GM23338 (cell line): ENCODE measurements at regions not wholly inside any gene's neighbourhood (a gene's known extent, or its start where the extent isn't known, plus 50 kb on each side); places are given as distances from the start of the nearest gene placed in this dataset.

ENCODE experiments used
- ATAC-seq: fragments of 200-7000 bp; cut with Tn5 transposase; 3 replicates; pipeline ENCODE4 v1.9.1; 2020
- DNase-seq: peaks from one replicate; pipeline ENCODE4 v3.0.0-alpha.2; 2015; ENCODE audit warnings: low spot score
- H2AFZ ChIP-seq: fragments of 200-600 bp; sonication (generic); 2 replicates; pipeline ENCODE4 v1.8.0; 2016; ENCODE audit warnings: antibody characterized with exemption, mild to moderate bottlenecking, moderate library complexity
- H3F3A ChIP-seq: fragments of 200-600 bp; sonication (generic); replicated peaks from 2 replicates; pipeline ENCODE4 v1.8.0; 2017; ENCODE audit warnings: antibody characterized with exemption, mixed run types, low read depth
- H3K27ac ChIP-seq: fragments of 200-600 bp; sonication (generic); 2 replicates; pipeline ENCODE4 v1.6.1; 2016; ENCODE audit warnings: low read depth
- H3K27me3 ChIP-seq: fragments of 200-600 bp; sonication (generic); 2 replicates; pipeline ENCODE4 v1.8.0; 2016; ENCODE audit warnings: mild to moderate bottlenecking, mixed run types, moderate library complexity; ENCODE audit not compliant: insufficient read depth
- H3K36me3 ChIP-seq: fragments of 200-600 bp; sonication (generic); 2 replicates; pipeline ENCODE4 v1.8.0; 2016; ENCODE audit warnings: mild to moderate bottlenecking; ENCODE audit not compliant: insufficient read depth
- H3K4me1 ChIP-seq: fragments of 200-600 bp; sonication (generic); 2 replicates; pipeline ENCODE4 v1.8.0; 2016; ENCODE audit warnings: mild to moderate bottlenecking, moderate library complexity; ENCODE audit not compliant: insufficient read depth
- H3K4me2 ChIP-seq: fragments of 200-600 bp; sonication (generic); 2 replicates; pipeline ENCODE4 v1.7.1; 2017; ENCODE audit warnings: mixed run types
- H3K4me3 ChIP-seq: fragments of 200-600 bp; sonication (generic); 2 replicates; pipeline ENCODE4 v1.6.1; 2016; ENCODE audit warnings: mixed run types
- H3K79me2 ChIP-seq: fragments of 200-600 bp; sonication (generic); replicated peaks from 2 replicates; pipeline ENCODE4 v1.8.0; 2017; ENCODE audit warnings: mild to moderate bottlenecking; ENCODE audit not compliant: insufficient read depth
- H3K9me2 ChIP-seq: fragments of 200-600 bp; sonication (generic); 2 replicates; pipeline ENCODE4 v1.8.0; 2017; ENCODE audit not compliant: insufficient read depth
- H4K20me1 ChIP-seq: fragments of 200-600 bp; sonication (generic); replicated peaks from 2 replicates; pipeline ENCODE4 v1.8.0; 2017; ENCODE audit warnings: mild to moderate bottlenecking; ENCODE audit not compliant: insufficient read depth
- H3K27ac Mint-ChIP-seq: 2 replicates; pipeline ENCODE4 v1.8.0; 2020; ENCODE audit warnings: inconsistent platforms, mild to moderate bottlenecking, moderate library complexity, mixed read lengths
- H3K27me3 Mint-ChIP-seq: 3 replicates; pipeline ENCODE4 v1.8.0; 2022; ENCODE audit warnings: low read depth, mild to moderate bottlenecking, moderate library complexity, mixed read lengths, inconsistent platforms; ENCODE audit not compliant: insufficient read depth, poor library complexity
- H3K36me3 Mint-ChIP-seq: 3 replicates; pipeline ENCODE4 v1.8.0; 2021; ENCODE audit warnings: low read depth, mild to moderate bottlenecking, inconsistent platforms, moderate library complexity, mixed read lengths
- H3K4me1 Mint-ChIP-seq: 3 replicates; pipeline ENCODE4 v1.8.0; 2020; ENCODE audit warnings: mild to moderate bottlenecking, inconsistent platforms, mixed read lengths
- H3K4me3 Mint-ChIP-seq: 3 replicates; pipeline ENCODE4 v1.8.0; 2021; ENCODE audit warnings: moderate library complexity, mild to moderate bottlenecking, inconsistent platforms, mixed read lengths
- H3K9me3 Mint-ChIP-seq: 3 replicates; pipeline ENCODE4 v1.8.0; 2020; ENCODE audit warnings: moderate library complexity, mild to moderate bottlenecking, inconsistent platforms, mixed read lengths
- CREB1 ChIP-seq: fragments of 250-450 bp; sonication (Bioruptor Pico); IDR thresholded peaks from 2 replicates; pipeline ENCODE4 v1.5.0; 2020; ENCODE audit warnings: low read depth, mild to moderate bottlenecking, moderate library complexity
- EZH2 ChIP-seq: fragments of 200-600 bp; sonication (generic); IDR thresholded peaks from one replicate; pipeline ENCODE4 v1.8.0; 2017; ENCODE audit warnings: antibody characterized with exemption, mild to moderate bottlenecking, low read depth; ENCODE audit not compliant: unreplicated experiment
- EZH2phosphoT487 ChIP-seq: fragments of 200-600 bp; sonication (generic); IDR thresholded peaks from one replicate; pipeline ENCODE4 v1.8.1; 2018; ENCODE audit warnings: antibody characterized with exemption; ENCODE audit not compliant: unreplicated experiment
- JUNB ChIP-seq: IDR thresholded peaks from one replicate; pipeline ENCODE4 v1.6.1; 2016; ENCODE audit warnings: antibody characterized with exemption; ENCODE audit not compliant: unreplicated experiment
- NANOG ChIP-seq: IDR thresholded peaks from 2 replicates; pipeline ENCODE4 v1.6.1; 2016; ENCODE audit warnings: antibody characterized with exemption, borderline replicate concordance
- POLR2AphosphoS5 ChIP-seq: IDR thresholded peaks from 2 replicates; pipeline ENCODE4 v1.6.1; 2016; ENCODE audit warnings: antibody characterized with exemption, low read depth
- STAT1 ChIP-seq: IDR thresholded peaks from one replicate; pipeline ENCODE4 v1.6.1; 2016; ENCODE audit warnings: antibody characterized with exemption; ENCODE audit not compliant: unreplicated experiment
- ZNF114 ChIP-seq: fragments of 250-450 bp; sonication (Bioruptor Pico); IDR thresholded peaks from 2 replicates; pipeline ENCODE4 v1.5.0; 2020; ENCODE audit warnings: mild to moderate bottlenecking, moderate library complexity
- TF ChIP-seq, protein P1 (sequence below): fragments of 250-450 bp; sonication (Bioruptor Pico); IDR thresholded peaks from 2 replicates; pipeline ENCODE4 v1.5.0; 2020; ENCODE audit warnings: mild to moderate bottlenecking, moderate library complexity
- TF ChIP-seq, protein P2 (sequence below), 2 experiments: fragments of 200-600 bp in 1 of 2; sonication (generic) in 1 of 2; conservative IDR thresholded peaks; 2 replicates each; pipeline versions ENCODE4 v1.5.1 to v1.6.1; 2016 to 2017; ENCODE audit warnings: antibody characterized with exemption in 2 of 2, low read depth in 2 of 2, mild to moderate bottlenecking in 2 of 2, moderate library complexity in 1 of 2

DNA sequence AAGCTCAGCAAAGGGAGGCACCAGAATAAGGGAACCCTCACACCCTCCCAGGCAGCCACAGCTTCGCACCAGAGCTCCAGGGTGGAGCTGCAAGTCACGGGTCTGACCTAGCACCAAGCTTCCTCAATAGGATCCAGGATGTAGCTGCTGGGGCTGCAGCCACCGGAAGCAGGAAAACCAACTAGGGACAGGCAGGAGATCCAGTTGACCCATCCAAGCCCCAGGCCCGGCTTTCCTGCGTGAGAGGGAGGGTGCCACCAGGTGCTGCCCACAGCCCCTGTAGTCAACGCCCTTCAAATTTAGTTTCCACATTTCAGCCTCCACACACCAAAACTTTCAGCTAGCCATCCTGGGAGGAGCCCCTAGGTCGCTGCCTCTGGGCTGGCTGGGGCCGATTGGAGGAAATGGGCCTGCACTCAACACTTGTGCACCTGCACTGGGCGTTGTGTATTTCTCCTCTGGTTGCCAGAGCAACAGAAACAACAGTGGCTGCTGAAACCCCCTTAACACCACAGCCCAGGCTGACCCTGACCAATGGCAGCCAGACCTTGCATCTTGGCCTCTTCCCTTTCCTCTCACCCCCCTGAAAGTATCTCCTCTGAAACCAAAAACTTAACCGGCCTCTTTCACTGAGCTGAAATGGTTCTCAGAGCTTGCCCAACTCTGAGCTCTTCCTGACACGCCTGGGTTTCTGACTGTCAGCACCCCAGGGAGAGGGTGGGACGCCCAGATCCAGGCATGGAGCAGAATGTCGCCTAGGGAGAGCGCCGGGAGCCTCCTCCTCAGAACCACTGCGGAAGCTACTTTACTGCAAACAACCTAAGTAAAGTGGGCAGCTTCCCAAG lies 226.5 kb upstream of the MAP3K1 start (continued):
- TF ChIP-seq, protein P1, sequence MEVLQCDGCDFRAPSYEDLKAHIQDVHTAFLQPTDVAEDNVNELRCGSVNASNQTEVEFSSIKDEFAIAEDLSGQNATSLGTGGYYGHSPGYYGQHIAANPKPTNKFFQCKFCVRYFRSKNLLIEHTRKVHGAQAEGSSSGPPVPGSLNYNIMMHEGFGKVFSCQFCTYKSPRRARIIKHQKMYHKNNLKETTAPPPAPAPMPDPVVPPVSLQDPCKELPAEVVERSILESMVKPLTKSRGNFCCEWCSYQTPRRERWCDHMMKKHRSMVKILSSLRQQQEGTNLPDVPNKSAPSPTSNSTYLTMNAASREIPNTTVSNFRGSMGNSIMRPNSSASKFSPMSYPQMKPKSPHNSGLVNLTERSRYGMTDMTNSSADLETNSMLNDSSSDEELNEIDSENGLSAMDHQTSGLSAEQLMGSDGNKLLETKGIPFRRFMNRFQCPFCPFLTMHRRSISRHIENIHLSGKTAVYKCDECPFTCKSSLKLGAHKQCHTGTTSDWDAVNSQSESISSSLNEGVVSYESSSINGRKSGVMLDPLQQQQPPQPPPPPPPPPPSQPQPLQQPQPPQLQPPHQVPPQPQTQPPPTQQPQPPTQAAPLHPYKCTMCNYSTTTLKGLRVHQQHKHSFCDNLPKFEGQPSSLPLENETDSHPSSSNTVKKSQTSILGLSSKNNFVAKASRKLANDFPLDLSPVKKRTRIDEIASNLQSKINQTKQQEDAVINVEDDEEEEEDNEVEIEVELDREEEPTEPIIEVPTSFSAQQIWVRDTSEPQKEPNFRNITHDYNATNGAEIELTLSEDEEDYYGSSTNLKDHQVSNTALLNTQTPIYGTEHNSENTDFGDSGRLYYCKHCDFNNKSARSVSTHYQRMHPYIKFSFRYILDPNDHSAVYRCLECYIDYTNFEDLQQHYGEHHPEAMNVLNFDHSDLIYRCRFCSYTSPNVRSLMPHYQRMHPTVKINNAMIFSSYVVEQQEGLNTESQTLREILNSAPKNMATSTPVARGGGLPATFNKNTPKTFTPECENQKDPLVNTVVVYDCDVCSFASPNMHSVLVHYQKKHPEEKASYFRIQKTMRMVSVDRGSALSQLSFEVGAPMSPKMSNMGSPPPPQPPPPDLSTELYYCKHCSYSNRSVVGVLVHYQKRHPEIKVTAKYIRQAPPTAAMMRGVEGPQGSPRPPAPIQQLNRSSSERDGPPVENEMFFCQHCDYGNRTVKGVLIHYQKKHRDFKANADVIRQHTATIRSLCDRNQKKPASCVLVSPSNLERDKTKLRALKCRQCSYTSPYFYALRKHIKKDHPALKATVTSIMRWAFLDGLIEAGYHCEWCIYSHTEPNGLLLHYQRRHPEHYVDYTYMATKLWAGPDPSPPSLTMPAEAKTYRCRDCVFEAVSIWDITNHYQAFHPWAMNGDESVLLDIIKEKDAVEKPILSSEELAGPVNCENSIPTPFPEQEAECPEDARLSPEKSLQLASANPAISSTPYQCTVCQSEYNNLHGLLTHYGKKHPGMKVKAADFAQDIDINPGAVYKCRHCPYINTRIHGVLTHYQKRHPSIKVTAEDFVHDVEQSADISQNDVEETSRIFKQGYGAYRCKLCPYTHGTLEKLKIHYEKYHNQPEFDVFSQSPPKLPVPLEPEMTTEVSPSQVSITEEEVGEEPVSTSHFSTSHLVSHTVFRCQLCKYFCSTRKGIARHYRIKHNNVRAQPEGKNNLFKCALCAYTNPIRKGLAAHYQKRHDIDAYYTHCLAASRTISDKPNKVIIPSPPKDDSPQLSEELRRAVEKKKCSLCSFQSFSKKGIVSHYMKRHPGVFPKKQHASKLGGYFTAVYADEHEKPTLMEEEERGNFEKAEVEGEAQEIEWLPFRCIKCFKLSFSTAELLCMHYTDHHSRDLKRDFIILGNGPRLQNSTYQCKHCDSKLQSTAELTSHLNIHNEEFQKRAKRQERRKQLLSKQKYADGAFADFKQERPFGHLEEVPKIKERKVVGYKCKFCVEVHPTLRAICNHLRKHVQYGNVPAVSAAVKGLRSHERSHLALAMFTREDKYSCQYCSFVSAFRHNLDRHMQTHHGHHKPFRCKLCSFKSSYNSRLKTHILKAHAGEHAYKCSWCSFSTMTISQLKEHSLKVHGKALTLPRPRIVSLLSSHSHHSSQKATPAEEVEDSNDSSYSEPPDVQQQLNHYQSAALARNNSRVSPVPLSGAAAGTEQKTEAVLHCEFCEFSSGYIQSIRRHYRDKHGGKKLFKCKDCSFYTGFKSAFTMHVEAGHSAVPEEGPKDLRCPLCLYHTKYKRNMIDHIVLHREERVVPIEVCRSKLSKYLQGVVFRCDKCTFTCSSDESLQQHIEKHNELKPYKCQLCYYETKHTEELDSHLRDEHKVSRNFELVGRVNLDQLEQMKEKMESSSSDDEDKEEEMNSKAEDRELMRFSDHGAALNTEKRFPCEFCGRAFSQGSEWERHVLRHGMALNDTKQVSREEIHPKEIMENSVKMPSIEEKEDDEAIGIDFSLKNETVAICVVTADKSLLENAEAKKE: no peak
- TF ChIP-seq NANOG (no peak), POLR2AphosphoS5 (no peak), EZH2phosphoT487 (no peak), EZH2 (no peak), CREB1 (CRISPR knock-in tag) (no peak), ZNF114 (CRISPR knock-in tag) (no peak)

DNA sequence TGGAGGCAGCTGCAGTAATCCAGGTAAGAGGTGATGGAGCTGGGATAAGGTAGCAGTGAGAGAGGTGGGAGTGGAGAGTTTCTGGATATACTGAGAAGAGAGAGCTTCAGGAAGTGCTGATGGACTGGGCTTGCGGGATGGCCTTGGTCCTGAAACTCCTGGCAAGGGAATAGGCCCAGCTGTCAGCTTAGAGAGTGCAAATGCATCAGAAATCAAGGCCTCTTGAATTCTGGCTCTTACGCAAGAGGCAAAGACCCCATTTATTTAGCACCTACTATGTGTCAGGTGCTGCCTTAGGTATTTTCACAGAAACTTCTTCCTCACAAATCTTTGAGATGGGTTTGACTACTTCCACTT lies 227.2 kb upstream of the MAP3K1 start:
- no peak overlapping the region for H2AFZ ChIP-seq
- DNase-seq (no peak), ATAC-seq (no peak)
- H3K79me2 ChIP-seq: no peaks in the 10 kb centered on the region
- no peaks in the 10 kb centered on the region for H3K36me3 ChIP-seq
- no peaks in the 10 kb centered on the region for H3K27me3 Mint-ChIP-seq
- H3K4me3 Mint-ChIP-seq: no peak overlapping the region
- no peaks in the 10 kb centered on the region for H4K20me1 ChIP-seq
- no peaks in the 10 kb centered on the region for H3F3A ChIP-seq
- no peaks in the 10 kb centered on the region for H3K9me2 ChIP-seq
- peaks cover 3% of the 10 kb centered on the region; the same call in 2 of the 3 replicates for H3K9me3 Mint-ChIP-seq
- H3K4me3 ChIP-seq: no peak overlapping the region
- peaks cover 3% of the 10 kb centered on the region; the same call in 2 of the 3 replicates for H3K4me1 Mint-ChIP-seq
- H3K27me3 ChIP-seq: no peaks in the 10 kb centered on the region
- H3K27ac ChIP-seq: no peak overlapping the region
- 0 out of 3 replicates have a peak, but pooled peaks cover 5% of the 10 kb centered on the region for H3K36me3 Mint-ChIP-seq
- H3K27ac Mint-ChIP-seq: no peak overlapping the region
- no peak overlapping the region for H3K4me2 ChIP-seq
- H3K4me1 ChIP-seq: no peaks in the 10 kb centered on the region
- TF ChIP-seq STAT1 (no peak), EZH2phosphoT487 (no peak), JUNB (no peak)
- TF ChIP-seq, protein P2, sequence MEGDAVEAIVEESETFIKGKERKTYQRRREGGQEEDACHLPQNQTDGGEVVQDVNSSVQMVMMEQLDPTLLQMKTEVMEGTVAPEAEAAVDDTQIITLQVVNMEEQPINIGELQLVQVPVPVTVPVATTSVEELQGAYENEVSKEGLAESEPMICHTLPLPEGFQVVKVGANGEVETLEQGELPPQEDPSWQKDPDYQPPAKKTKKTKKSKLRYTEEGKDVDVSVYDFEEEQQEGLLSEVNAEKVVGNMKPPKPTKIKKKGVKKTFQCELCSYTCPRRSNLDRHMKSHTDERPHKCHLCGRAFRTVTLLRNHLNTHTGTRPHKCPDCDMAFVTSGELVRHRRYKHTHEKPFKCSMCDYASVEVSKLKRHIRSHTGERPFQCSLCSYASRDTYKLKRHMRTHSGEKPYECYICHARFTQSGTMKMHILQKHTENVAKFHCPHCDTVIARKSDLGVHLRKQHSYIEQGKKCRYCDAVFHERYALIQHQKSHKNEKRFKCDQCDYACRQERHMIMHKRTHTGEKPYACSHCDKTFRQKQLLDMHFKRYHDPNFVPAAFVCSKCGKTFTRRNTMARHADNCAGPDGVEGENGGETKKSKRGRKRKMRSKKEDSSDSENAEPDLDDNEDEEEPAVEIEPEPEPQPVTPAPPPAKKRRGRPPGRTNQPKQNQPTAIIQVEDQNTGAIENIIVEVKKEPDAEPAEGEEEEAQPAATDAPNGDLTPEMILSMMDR (conservative IDR thresholded peaks at IDR 0.05; ENCODE audit: low read depth in 2 of 2): no peak
